ENCODE measurements at regions not wholly inside any gene's neighbourhood (a gene's known extent, or its start where the extent isn't known, plus 50 kb on each side); places are given as distances from the start of the nearest gene placed in this dataset.

DNA sequence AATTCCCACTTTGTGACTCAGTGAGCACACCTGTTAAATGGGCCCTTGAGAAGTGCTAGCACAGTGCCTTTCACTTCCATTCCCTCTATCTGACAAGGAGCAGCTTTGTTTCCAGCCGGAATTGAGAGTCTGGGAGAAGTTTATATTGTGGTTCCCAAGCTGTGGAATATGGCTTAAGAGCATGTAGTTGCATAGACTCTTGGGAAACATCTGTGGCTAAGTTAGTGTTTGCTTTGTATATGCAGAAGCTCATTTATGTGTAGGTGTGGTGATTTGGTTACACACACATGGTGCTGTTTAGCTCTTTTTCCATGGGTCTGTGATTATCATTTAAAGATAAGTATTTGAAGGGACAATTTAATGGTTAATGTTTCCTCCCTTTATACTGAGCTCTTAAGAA lies 110.5 kb upstream of the HMHB1 start:
- H3K4me3 ChIP-seq (ENCODE audit: low read depth, low read length) = no peak overlapping the region
- no peaks in the 10 kb centered on the region for H3K9me3 ChIP-seq
- H3K27me3 ChIP-seq = no peaks in the 10 kb centered on the region
- H3K4me1 ChIP-seq = no peaks in the 10 kb centered on the region
- TF ChIP-seq, protein P1, sequence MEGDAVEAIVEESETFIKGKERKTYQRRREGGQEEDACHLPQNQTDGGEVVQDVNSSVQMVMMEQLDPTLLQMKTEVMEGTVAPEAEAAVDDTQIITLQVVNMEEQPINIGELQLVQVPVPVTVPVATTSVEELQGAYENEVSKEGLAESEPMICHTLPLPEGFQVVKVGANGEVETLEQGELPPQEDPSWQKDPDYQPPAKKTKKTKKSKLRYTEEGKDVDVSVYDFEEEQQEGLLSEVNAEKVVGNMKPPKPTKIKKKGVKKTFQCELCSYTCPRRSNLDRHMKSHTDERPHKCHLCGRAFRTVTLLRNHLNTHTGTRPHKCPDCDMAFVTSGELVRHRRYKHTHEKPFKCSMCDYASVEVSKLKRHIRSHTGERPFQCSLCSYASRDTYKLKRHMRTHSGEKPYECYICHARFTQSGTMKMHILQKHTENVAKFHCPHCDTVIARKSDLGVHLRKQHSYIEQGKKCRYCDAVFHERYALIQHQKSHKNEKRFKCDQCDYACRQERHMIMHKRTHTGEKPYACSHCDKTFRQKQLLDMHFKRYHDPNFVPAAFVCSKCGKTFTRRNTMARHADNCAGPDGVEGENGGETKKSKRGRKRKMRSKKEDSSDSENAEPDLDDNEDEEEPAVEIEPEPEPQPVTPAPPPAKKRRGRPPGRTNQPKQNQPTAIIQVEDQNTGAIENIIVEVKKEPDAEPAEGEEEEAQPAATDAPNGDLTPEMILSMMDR (IDR thresholded peaks at IDR 0.05; ENCODE audit: low read depth, low read length) = no peak
- DNase-seq = no peak
- H3K36me3 ChIP-seq = no peaks in the 10 kb centered on the region

DNA sequence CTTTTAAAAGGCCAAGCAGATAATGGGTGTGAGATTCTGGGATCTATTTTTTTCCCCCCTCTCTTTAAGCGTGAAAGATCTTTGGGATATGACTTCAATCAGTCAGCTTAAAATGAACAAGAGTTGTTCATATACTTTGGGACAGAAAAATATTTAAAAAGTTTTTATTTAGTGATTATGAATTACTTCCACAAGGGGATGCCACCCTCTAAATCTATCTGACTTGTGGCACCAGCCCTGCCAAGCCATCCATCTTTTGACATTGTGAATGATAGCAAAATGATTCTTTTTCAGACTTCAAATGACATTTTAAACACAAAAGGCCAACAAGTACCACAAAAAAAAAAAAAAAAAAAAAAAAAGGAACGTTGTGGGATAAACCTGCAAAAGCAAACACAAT lies 111.0 kb upstream of the HMHB1 start:
- no peaks in the 10 kb centered on the region for H3K9me3 ChIP-seq
- no peak for DNase-seq
- H3K36me3 ChIP-seq = no peaks in the 10 kb centered on the region
- no peaks in the 10 kb centered on the region for H3K27me3 ChIP-seq
- TF ChIP-seq, protein P1 (IDR thresholded peaks at IDR 0.05; ENCODE audit: low read depth, low read length) = no peak
- H3K4me3 ChIP-seq (ENCODE audit: low read depth, low read length) = no peak overlapping the region
- H3K4me1 ChIP-seq = no peaks in the 10 kb centered on the region

DNA sequence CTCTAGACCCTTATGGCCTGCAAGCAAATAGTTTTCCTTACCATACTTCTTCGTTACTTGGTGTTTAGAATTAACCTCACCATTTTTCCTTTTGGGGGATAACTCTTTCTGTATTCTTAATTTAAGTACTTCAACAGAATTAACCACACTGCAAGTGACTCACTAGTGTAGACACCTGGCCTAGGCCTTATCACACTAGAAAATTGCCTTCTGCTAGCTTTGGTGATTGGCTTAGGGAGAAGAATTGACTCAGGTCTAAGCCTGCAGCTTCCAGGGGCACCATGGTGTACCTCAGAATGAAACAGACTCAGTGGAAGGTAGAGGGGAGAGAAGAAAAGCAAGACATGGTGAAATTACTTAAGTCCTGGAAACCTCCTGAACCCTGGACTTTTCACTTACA lies 112.8 kb upstream of the HMHB1 start:
- DNase-seq = no peak
- TF ChIP-seq, protein P1 (IDR thresholded peaks at IDR 0.05; ENCODE audit: low read depth, low read length) = no peak
- H3K36me3 ChIP-seq = no peaks in the 10 kb centered on the region
- no peaks in the 10 kb centered on the region for H3K4me1 ChIP-seq
- H3K4me3 ChIP-seq (ENCODE audit: low read depth, low read length) = no peak overlapping the region
- H3K9me3 ChIP-seq = no peaks in the 10 kb centered on the region
- H3K27me3 ChIP-seq = no peaks in the 10 kb centered on the region

DNA sequence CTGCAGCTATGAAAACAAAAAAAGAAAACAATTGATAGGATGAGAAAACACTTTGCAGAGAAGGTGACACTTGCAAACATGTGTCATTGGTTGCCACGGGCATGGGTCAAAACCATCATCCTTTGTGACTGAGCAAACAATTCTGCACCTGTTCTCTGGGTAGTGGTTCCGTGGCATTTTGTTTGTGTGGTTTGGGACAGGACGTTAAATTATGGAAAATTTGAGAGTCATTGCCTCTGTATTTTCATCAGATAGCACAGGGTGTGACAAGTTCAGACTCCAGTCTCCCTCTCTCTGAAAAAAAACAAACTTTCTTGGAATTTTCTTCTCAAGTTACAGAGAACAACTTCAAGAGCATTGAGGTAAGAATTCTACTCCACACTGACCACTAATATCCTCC lies 113.4 kb upstream of the HMHB1 start:
- no peak for DNase-seq
- TF ChIP-seq, protein P1 (IDR thresholded peaks at IDR 0.05; ENCODE audit: low read depth, low read length) = no peak
- H3K9me3 ChIP-seq = no peaks in the 10 kb centered on the region
- no peaks in the 10 kb centered on the region for H3K36me3 ChIP-seq
- no peaks in the 10 kb centered on the region for H3K4me1 ChIP-seq
- H3K4me3 ChIP-seq (ENCODE audit: low read depth, low read length) = no peak overlapping the region
- H3K27me3 ChIP-seq = no peaks in the 10 kb centered on the region

DNA sequence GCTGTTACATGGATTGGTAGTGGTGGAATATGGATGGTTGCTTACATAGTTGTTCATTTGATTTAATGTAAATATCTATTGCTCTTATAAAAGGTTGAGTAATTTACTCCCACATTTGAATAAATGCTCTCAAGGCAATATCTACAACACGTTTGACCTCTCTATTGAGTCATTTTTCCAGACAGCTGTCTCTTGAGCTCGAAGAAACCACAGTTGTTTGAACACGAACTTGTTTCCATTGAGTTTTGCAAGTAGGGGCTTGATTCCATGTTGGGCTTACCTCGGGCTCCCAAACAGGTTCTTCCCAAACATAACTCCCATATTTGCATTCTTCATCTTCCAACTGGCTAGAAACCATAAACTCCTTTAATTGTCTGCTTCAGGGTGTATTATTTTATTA lies 115.0 kb upstream of the HMHB1 start:
- H3K4me1 ChIP-seq = no peaks in the 10 kb centered on the region
- no peaks in the 10 kb centered on the region for H3K27me3 ChIP-seq
- H3K36me3 ChIP-seq = no peaks in the 10 kb centered on the region
- no peak for DNase-seq
- TF ChIP-seq, protein P1 (IDR thresholded peaks at IDR 0.05; ENCODE audit: low read depth, low read length) = no peak
- H3K9me3 ChIP-seq = no peaks in the 10 kb centered on the region
- no peak overlapping the region for H3K4me3 ChIP-seq (ENCODE audit: low read depth, low read length)

DNA sequence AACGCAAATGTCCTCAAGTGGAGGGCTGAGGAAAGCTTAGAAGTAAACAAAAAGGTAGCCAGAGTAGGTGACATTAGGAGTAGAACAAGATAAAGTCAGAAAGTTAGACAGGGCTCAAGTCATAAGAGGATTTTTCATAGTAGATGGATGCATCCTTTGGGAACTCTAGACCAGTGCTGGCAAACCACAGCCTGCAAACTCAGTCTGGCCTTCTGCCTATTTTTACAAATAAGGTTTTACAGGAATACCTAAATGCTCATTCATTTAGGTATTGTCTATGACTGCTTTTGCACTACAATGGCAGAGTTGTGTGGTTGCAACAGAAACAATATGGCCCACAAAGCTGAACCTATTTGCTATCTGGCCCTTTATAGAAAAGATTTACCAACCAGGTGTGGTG lies 116.0 kb upstream of the HMHB1 start:
- no peaks in the 10 kb centered on the region for H3K36me3 ChIP-seq
- no peaks in the 10 kb centered on the region for H3K9me3 ChIP-seq
- no peak for DNase-seq
- no peaks in the 10 kb centered on the region for H3K27me3 ChIP-seq
- H3K4me1 ChIP-seq = no peaks in the 10 kb centered on the region
- no peak overlapping the region for H3K4me3 ChIP-seq (ENCODE audit: low read depth, low read length)
- TF ChIP-seq, protein P1 (IDR thresholded peaks at IDR 0.05; ENCODE audit: low read depth, low read length) = no peak
